Fibroblast of mammary gland (primary cell): ENCODE measurements at regions not wholly inside any gene's neighbourhood (a gene's known extent, or its start where the extent isn't known, plus 50 kb on each side); places are given as distances from the start of the nearest gene placed in this dataset.

ENCODE experiments used
- DNase-seq: peaks from one replicate; pipeline ENCODE4 v3.0.0-alpha.2; 2010; ENCODE audit warnings: low read depth
- H3K4me3 ChIP-seq: 2 replicates; pipeline ENCODE4 v1.5.1; 2011; ENCODE audit warnings: low read depth, mild to moderate bottlenecking, low read length, moderate library complexity; ENCODE audit not compliant: control insufficient read depth
- TF ChIP-seq, protein P1 (sequence below): conservative IDR thresholded peaks from 2 replicates; pipeline ENCODE4 v1.5.1; 2011; ENCODE audit warnings: low read depth, low read length, inconsistent platforms; ENCODE audit not compliant: control insufficient read depth, insufficient read depth

DNA sequence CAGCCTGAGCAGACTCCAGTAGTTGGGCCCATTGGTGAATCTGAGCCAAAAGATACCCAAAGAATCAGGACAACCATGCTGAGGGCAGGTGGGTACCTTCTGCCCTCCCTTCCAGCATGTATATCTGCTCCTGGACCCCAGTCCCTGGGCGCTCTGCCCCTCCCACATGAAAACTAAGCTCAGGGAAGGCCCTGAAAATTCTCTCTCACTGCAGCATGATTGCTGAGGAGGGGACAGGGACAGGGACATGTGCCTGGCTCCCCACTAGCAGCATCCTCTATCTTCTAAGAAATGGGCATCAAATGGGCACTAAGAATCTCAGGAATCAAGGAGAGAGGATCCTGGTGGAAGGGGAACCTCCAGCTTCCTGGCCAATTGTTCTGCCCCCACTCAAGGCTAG lies 446.0 kb downstream of the MATN1 start:
- DNase-seq = no peak
- TF ChIP-seq, protein P1, sequence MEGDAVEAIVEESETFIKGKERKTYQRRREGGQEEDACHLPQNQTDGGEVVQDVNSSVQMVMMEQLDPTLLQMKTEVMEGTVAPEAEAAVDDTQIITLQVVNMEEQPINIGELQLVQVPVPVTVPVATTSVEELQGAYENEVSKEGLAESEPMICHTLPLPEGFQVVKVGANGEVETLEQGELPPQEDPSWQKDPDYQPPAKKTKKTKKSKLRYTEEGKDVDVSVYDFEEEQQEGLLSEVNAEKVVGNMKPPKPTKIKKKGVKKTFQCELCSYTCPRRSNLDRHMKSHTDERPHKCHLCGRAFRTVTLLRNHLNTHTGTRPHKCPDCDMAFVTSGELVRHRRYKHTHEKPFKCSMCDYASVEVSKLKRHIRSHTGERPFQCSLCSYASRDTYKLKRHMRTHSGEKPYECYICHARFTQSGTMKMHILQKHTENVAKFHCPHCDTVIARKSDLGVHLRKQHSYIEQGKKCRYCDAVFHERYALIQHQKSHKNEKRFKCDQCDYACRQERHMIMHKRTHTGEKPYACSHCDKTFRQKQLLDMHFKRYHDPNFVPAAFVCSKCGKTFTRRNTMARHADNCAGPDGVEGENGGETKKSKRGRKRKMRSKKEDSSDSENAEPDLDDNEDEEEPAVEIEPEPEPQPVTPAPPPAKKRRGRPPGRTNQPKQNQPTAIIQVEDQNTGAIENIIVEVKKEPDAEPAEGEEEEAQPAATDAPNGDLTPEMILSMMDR = no peak
- no peak overlapping the region for H3K4me3 ChIP-seq

DNA sequence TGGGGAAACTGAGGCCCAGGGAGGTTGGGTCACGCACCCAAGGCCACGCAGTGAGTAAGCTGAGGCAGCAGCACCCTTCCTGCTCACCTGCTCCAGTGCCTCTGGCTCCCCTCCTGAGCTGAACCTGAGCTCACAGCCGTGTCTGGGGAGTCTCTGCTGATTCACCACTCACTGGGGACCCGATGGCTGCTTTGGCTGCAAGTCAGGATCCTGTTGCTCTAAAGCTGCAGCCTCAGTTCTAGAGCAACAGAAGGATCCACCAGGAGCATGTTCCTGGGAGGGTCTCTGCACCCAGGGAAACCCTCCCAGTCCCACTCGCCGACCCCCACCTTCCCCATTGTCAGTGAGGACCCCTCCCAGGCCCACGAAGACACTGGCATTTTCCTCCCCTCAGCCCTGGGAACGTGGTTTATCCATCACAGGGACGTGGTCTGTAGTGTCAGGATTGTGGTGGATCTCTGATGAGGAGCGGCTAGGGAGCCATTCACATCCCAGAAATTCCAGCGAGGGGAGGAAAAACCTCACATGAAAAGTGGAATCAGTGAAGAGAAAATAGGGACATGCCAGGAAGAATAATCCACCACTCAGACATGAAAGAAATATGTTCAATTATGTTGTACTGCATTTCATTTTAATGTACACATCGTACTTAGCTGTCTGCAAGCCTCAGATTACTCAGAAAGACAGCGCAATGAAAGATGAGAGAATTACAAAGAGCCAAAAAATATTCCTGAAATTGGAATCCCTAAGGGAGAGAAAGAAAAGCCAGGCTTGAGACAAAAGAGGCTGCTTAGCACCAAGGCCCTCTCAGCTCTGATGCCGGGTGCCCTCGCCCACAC lies 447.2 kb downstream of the MATN1 start:
- TF ChIP-seq, protein P1 = no peak
- H3K4me3 ChIP-seq = no peak overlapping the region
- no peak for DNase-seq

DNA sequence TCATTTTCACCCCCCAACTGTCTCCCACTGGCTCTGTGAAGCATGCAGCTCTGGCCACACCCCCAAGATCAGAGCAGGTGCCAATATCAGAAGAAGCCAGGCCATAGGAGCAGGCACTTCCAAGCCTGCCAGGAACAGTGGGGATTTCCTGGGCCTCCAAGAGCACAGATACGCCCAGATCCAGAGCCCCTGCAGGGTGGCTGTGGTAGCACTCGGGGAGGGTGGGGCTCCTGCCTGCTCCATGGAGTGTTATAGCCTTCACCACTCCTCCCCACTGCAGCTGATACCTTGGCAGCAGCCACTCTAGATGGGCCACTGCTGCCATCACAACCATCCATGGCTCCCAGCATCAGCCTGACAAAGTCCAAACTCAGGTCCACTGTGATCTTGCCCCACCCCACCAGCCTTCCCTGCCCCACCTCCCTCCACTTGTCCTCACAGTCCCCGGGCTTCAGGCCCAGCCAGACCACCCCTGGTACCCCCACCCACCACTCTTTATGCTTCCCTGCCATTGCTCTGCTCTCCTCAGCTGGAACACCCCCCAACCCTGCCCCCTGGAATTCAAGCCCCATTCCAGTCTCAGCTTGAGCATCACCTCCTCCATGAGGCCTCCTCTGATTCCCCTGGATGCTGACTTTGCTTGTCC lies 448.3 kb downstream of the MATN1 start:
- no peak overlapping the region for H3K4me3 ChIP-seq
- DNase-seq = no peak
- TF ChIP-seq, protein P1 = no peak

DNA sequence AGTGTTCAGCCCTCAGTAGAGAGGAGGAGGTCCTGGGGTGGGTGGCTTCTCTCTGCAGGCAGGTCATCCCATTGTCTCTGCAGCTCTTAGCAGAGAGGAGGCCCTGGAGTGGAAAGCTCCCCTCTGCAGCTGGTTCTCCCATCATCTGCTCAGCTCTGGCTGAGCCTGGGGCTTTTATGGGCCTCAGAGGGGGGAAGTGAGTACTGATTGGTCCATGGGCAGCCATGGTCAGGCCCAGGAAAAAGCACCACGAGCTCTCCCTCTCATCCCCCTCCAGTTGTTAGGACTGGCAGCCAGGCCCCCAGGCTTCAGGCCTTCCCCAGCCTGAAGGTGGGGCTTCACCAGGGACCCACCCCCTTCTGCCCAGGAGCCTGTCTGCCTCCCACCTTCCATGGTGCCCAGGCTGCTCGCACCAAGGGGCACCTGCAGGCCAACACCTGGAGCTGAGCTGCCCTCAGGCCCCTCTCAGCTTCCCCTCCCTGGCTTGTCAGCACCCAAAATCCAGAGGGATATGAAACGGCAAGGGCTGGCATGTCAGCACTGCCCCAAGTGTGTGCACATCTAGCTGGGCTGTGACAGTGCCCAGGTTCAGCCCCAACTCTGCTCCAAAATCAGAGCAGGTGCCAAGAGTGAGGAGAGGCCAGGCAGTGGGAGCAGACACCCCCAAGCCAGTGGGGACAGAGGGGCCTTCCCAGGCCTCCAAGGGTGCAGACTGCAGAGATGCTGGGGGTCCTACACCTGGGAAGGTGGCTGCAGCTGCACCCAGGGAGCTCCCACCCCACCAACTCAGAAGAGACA lies 449.0 kb downstream of the MATN1 start:
- TF ChIP-seq, protein P1 = no peak
- DNase-seq = no peak
- H3K4me3 ChIP-seq = no peak overlapping the region

DNA sequence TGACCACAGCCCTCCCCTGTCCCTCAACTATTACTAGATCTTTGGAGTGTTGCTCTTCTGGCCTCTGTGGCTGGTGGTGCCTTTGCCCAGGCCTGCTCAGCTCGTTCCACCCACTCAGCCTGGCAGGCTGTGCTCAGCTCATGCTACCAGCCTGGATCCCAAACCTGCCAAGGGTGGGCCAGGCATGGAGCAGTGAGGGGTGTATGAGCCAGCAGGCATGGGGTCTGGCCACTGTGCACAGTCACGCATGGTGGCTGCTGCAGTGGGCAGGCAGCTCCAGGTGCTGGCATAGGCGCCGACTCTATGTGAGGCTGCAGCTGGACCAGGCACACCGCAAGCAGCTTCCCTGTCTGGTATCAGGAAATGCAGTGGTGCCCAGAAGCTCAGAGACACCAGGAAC lies 449.9 kb downstream of the MATN1 start:
- no peak overlapping the region for H3K4me3 ChIP-seq
- DNase-seq = no peak
- TF ChIP-seq, protein P1 = no peak

DNA sequence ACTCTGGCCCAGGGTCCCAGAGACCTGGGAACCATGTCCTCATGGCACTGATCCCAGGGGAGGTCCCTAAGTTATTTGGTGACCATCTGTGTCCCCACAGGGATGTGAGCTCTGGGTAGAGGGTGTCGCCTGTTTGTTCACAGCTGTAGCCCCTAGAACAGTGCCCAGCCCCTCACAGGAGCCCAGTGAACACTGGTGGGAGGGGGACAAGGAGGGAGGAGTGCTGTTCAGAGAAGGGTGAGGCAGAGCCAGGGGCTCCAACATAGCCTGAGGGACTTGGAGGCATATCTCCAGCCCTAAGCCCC lies 450.4 kb downstream of the MATN1 start:
- TF ChIP-seq, protein P1 = no peak
- DNase-seq = no peak
- H3K4me3 ChIP-seq = no peak overlapping the region
